ENCODE measurements at regions not wholly inside any gene's neighbourhood (a gene's known extent, or its start where the extent isn't known, plus 50 kb on each side); places are given as distances from the start of the nearest gene placed in this dataset.

GRCh38 chr22:47692811-47693210 lies 930.4 kb downstream of the TBC1D22A start:
- H3K27me3 ChIP-seq (ENCODE audit: insufficient read depth, low read length), result no peaks in the 10 kb centered on the region
- no peak overlapping the region for H3K9ac ChIP-seq (ENCODE audit: low read length)
- H3K4me1 ChIP-seq (ENCODE audit: control insufficient read depth in 1 of 2, insufficient read depth in 2 of 2, low read length in 2 of 2), result no peaks in the 10 kb centered on the region
- ATAC-seq (no peak), DNase-seq (ENCODE audit: low read depth, low spot score) (no peak)
- intact Hi-C loops (cut with micrococcal nuclease), result no loop called here
- no peak overlapping the region for H3K27ac ChIP-seq (ENCODE audit: low read depth, low read length)
- no peaks in the 10 kb centered on the region for H3K79me2 ChIP-seq (ENCODE audit: insufficient read depth, low read length)
- BruUV-seq (replicated peaks), result no TSS peak
- ChIA-PET CTCF (no interaction called here), POLR2A (no interaction called here), RAD21 (ENCODE audit: low non-redundant PET in 1 of 2, low total read pairs in 2 of 2, uncharacterized antibody in 2 of 2, unreplicated experiment in 2 of 2) (no interaction called here)
- H3K36me3 ChIP-seq (ENCODE audit: control insufficient read depth in 1 of 2, insufficient read depth in 2 of 2, low read length in 2 of 2), result no peaks in the 10 kb centered on the region; a peak in 2 of 4 replicates
- no peak overlapping the region for H2AFZ ChIP-seq (ENCODE audit: low read depth, low read length, poor library complexity, severe bottlenecking)
- H4K20me1 ChIP-seq (ENCODE audit: insufficient read depth), result no peaks in the 10 kb centered on the region
- no peaks in the 10 kb centered on the region; a peak in 1 of 4 replicates for H3K9me3 ChIP-seq (ENCODE audit: control insufficient read depth in 1 of 2, insufficient read depth in 1 of 2, low read depth in 1 of 2, low read length in 2 of 2)
- H3K4me3 ChIP-seq (replicated peaks in 1 of 2; ENCODE audit: low read depth in 1 of 2, low read length in 2 of 2), result no peak overlapping the region
- H3K4me2 ChIP-seq (ENCODE audit: low read length), result no peak overlapping the region
- TF ChIP-seq CTCF (IDR thresholded peaks at IDR 0.05 in 2 of 3, conservative IDR thresholded peaks at IDR 0.05 in 1 of 3; ENCODE audit: borderline replicate concordance in 1 of 3, insufficient read depth in 1 of 3, low read depth in 2 of 3, low read length in 2 of 3) (no peak), CEBPB (IDR thresholded peaks at IDR 0.05; ENCODE audit: low read depth) (no peak), ZNF274 (IDR thresholded peaks at IDR 0.05; ENCODE audit: low read depth, low read length) (no peak), YY1 (IDR thresholded peaks at IDR 0.05; ENCODE audit: extremely low read depth, insufficient replicate concordance, low read depth, low read length) (no peak), ZFX (IDR thresholded peaks at IDR 0.05) (no peak), FOSL1 (IDR thresholded peaks at IDR 0.05; ENCODE audit: low read depth) (no peak), SRF (IDR thresholded peaks at IDR 0.05; ENCODE audit: low read depth) (no peak), POLR2A (IDR thresholded peaks at IDR 0.05; ENCODE audit: borderline replicate concordance, extremely low read depth, insufficient read depth, insufficient read length) (no peak), POLR2AphosphoS5 (IDR thresholded peaks at IDR 0.05; ENCODE audit: low read depth, low read length) (no peak), TCF7L2 (IDR thresholded peaks at IDR 0.05; ENCODE audit: borderline replicate concordance, extremely low read depth, insufficient read depth, insufficient read length) (no peak), CBX3 (IDR thresholded peaks at IDR 0.05; ENCODE audit: low read depth) (no peak), EZH2 (IDR thresholded peaks at IDR 0.05) (no peak), JUND (IDR thresholded peaks at IDR 0.05) (no peak)
- TF ChIP-seq, protein P1, sequence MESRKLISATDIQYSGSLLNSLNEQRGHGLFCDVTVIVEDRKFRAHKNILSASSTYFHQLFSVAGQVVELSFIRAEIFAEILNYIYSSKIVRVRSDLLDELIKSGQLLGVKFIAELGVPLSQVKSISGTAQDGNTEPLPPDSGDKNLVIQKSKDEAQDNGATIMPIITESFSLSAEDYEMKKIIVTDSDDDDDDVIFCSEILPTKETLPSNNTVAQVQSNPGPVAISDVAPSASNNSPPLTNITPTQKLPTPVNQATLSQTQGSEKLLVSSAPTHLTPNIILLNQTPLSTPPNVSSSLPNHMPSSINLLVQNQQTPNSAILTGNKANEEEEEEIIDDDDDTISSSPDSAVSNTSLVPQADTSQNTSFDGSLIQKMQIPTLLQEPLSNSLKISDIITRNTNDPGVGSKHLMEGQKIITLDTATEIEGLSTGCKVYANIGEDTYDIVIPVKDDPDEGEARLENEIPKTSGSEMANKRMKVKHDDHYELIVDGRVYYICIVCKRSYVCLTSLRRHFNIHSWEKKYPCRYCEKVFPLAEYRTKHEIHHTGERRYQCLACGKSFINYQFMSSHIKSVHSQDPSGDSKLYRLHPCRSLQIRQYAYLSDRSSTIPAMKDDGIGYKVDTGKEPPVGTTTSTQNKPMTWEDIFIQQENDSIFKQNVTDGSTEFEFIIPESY (IDR thresholded peaks at IDR 0.05; ENCODE audit: extremely low read depth, insufficient replicate concordance, low read length), result no peak
- no peaks in the 10 kb centered on the region for H3K9me2 ChIP-seq (ENCODE audit: insufficient read depth)
